IPS-18c (cell line): ENCODE measurements at regions not wholly inside any gene's neighbourhood (a gene's known extent, or its start where the extent isn't known, plus 50 kb on each side); places are given as distances from the start of the nearest gene placed in this dataset.

Experiments
- H3K4me3 ChIP-seq: 2 replicates; pipeline ENCODE4 v1.7.0; 2013; ENCODE audit warnings: low read depth, mild to moderate bottlenecking, low read length, moderate library complexity; ENCODE audit not compliant: insufficient read depth
- H3K9me3 ChIP-seq: one replicate; pipeline ENCODE4 v1.6.1; 2013; ENCODE audit warnings: mild to moderate bottlenecking, low read length, moderate library complexity; ENCODE audit not compliant: control insufficient read depth, insufficient read depth

DNA sequence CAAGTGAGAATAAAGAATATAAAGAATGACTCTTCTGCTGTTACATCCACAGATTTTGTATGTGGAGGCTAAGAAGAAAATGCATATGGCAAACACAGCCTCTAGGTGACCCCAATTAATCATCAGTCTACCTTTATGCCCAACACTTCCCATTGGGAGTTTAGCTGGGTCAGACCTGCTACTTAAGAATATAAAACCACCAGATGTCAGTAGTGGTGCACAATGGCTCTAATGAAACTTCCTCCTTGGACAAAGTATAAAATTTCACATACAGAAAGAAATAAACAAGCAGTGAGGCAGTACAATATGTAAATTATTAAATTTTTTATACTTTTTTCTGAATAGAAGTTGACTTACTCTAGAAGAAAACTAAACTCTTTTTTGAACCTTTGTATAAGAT is 539.9 kb downstream of the BRINP1 start:
- no peaks in the 10 kb centered on the region for H3K9me3 ChIP-seq

DNA sequence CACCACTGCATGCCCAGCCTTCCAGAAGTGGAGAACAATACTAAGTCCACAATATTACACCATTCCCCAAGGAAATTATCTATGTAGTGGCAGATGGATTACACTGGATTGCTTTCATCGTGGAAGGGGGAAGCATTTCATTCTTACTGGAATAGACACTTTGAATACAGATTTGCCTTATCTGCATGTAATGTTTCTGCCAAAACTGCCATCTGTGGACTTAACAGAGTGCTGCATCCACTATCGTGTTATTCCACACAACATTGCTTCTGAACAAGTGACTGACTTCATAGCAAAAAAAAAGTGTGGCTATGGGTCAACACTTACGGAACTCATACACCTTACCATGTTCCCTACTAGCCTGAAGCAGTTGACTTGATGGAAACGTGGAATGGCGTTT is 536.9 kb downstream of the BRINP1 start:
- H3K9me3 ChIP-seq: no peaks in the 10 kb centered on the region
- no peak overlapping the region for H3K4me3 ChIP-seq

More for the DNA sequence above, 539.9 kb downstream of the BRINP1 start:
- no peak overlapping the region for H3K4me3 ChIP-seq

DNA sequence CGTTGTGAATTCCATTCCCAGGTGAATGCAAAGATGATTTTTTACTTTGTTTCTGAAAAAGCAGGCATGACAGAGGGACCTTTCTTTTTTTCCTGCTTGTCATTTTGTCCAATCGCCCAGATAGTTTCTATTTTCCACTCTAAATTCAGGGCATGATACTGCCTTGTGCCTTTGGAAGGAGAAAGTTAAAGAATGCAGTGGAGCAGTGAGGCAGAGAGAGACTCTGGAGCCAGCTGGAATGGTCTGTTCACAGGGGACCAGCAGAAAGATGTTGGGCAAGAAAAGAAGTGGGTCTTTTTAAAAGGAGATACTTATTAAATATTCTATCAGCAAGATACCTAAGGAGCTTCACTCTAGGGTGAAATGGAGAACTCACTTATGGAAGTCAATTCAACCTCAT is 532.3 kb downstream of the BRINP1 start:
- Histone ChIP-seq H3K9me3 (no peaks in the 10 kb centered on the region), H3K4me3 (no peak overlapping the region)

DNA sequence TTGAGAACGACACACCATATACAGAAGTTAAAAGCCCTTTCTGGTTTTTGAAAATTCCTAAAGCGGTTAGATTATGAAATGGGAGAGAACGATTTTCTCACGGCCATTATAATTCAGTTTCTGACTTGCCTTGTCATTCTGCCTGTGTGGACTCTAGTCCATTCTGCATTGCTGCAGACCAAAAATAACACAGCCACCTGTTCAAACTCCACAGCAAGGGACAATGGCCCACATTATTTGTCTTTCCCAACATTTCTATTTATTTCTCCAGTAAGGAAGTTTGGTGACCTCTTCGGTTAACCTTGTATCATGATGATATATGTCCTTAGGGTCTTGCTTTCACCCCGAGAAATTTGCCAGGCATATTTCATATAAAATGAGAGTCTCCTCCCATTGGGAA is 497.7 kb downstream of the BRINP1 start:
- no peak overlapping the region for H3K4me3 ChIP-seq
- H3K9me3 ChIP-seq: no peaks in the 10 kb centered on the region

DNA sequence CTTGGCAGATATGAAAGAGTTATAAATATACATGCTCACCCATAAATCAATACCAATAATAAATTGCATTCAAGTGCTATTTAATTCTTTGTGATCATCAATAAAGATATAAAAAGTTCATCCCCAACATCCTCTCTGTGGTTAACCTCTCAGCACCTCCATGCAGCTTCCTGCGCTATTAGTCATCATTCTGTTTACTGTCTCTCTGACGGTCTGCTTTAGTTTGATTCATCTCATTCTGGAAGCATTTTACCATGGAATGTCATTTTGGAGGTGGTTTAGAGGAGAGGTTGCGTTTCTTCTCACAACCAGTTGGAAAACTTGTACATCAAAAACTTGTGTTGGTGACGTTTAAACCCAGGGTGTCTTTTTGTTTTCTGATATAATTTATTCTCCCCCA is 486.6 kb downstream of the BRINP1 start:
- Histone ChIP-seq H3K4me3 (no peak overlapping the region), H3K9me3 (no peaks in the 10 kb centered on the region)

DNA sequence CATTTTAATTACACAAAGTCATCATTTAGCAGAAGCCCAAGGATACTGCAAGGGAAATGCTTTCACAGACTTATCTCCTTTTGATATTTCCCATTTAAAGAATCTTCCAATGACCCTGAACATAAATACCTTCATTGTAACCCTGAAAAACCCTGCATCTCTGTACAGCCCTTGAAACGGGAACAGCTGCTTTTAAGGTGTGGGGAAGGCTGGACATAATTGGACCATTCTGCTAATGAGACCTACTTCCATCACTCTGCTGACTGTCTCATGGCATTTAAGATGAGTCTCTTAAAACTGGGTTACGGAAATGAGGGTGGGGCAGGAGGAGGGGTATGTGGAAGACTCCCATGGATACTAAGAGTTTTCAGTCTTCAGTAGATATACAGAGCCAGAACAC is 485.8 kb downstream of the BRINP1 start:
- Histone ChIP-seq H3K4me3 (no peak overlapping the region), H3K9me3 (no peaks in the 10 kb centered on the region)

DNA sequence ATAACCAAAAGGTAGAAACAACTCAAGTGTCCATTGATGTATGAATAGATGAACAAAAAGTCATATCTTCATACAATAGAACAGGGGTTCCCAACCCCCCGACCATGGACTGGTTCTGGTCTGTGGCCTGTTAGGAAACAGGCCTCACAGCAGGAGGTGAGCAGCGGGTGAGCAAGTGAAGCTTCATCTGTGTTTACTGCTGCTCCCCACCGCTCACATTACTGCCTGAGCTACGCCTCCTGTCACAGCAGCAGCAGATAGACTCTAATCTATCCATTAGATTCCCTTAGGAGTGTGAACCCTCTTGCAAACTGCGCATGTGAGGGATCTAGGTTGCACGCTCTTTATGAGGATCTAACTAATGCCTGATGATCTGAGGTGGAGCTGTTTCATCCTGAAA is 478.0 kb downstream of the BRINP1 start:
- Histone ChIP-seq H3K4me3 (no peak overlapping the region), H3K9me3 (no peaks in the 10 kb centered on the region)

DNA sequence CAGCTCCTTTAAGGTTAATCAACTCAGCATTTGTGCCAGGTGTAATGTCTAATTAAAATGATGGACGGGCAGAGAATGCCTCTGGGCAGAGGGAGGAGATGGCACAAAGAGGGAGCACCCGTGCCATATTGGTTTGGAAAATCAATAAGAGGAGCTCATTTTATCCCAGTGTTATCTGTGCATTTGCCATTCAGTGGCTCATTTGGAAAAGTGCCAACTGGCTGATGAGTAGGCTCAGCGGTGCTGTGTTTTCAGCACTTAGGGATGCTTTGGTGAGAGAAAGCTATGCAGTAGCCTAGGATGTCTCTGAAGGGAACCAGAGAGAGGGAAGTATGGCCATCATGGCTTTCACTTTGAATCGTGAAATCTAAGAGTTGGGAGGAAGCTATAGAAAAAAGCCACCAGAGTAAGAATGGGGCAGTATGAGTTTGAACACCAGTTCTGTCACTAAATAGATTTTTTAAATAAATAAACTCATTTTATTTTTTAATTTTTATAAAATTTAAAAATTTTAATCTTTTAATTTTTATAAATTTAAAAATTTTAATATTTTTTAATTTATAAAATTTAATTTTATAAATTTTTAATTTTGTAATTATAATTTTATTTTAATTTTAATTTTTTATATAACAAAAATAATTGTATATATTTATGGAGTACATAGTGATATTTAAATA is 472.8 kb downstream of the BRINP1 start:
- Histone ChIP-seq H3K4me3 (no peak overlapping the region), H3K9me3 (no peaks in the 10 kb centered on the region)

DNA sequence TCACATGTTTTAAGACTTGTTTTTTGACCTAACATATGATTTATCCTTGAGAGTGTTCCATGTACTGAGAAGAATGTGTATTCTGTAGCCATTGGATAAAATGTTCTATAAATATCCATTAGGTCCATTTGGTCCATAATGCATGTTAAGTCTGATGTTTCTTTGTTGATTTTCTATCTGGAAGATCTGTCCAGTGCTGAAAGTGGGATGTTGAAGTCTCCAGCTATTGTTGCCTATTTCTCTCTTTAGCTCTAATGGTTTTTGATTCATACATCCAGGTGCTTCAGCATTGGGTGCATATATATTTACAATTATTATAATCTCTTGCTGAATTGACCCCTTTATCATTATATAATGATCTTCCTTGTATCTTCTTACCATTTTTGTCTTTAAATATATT is 451.1 kb downstream of the BRINP1 start:
- Histone ChIP-seq H3K9me3 (peaks cover 4% of the 10 kb centered on the region), H3K4me3 (no peak overlapping the region)

DNA sequence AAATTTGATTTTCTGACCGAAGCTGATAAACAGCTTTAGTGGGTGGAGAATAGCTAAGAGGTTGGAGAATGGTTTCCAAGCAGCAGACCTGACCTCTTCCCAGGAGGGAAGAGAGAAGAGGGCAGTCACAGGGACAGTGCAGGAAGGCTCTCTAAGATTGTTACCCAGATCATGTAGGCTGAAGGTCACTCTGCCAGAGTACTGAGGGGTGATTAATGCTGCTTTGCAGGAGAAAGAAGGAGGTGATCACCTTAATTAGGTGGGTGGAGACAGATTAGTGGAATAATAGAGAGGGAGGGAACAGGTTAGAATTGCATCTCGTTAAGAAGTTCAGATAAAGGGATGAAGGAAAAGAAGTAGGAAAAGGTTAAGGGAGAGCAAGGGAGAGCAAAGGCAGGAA is 440.5 kb downstream of the BRINP1 start:
- Histone ChIP-seq H3K9me3 (no peaks in the 10 kb centered on the region), H3K4me3 (no peak overlapping the region)

DNA sequence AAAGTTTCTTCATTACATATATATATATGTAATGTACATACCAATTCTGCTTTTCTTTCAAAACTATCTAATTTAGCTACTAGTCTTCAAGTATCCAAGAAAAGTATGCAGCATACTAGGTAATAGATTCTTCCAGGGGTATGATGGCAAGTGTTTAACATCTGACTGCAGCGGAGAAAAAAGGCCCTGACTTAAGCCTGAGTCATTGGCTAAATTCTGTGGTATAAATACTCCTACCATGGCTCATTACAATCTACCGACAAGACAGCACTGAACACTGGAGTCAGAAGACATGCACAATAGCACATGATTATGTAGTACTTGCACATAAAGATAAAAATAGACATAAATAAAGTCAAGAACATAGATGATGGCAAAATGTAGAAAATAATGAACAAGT is 439.9 kb downstream of the BRINP1 start:
- Histone ChIP-seq H3K9me3 (no peaks in the 10 kb centered on the region), H3K4me3 (no peak overlapping the region)

DNA sequence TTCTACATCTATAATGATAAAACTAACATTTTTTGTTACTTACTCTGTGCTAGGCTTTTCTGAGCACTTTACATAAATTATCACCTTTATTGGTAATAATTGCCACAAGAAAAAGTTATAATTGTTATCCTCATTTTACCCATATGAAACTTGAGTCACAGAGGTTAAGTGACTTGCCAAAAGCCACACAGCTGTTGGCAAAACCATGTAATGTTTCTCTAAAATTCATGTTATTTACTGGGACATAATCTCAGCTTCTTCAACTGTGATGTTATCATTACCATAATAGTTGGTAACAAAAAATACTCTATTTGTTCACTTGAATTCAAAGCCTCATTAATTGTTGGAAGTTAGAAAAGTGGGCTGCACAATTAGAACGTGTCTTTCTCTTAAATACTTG is 437.3 kb downstream of the BRINP1 start:
- H3K4me3 ChIP-seq: no peak overlapping the region
- no peaks in the 10 kb centered on the region for H3K9me3 ChIP-seq

DNA sequence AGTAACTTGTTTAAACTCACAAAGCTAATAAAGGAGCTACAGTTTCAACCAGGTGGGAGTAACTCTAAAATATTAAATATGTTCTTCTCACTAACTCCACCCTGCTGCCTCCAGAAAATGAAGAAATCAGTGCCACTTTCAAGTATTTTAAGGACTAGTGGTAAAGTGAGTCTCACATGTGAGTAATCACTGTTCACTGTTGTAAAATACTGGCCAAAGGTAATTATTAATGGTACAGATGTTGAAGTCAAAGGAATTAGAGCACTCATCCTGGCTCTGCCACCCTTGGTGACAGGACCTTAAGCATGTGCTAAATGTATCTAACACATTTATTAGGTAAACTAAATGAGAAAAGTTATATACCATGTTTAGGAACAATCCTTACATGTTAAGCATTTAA is 430.7 kb downstream of the BRINP1 start:
- H3K9me3 ChIP-seq: no peaks in the 10 kb centered on the region
- H3K4me3 ChIP-seq: no peak overlapping the region

DNA sequence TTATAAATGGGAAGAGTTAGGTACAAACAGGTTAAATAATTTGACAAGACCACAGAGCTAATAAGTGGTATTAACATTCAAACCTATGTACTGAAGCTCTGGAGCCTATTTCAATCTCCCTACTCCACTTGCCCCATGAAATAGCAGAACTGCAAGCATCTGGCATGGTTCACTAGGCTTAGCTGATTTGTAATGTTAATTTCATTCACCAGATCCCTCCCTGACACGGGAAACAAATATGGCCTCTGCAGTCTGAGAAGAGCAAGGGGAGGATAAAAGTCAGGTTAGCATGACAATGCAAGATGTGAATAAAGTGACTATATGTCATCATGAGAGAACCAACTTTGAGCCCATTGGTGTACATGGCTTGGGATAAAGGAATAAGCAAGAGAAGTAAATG is 428.8 kb downstream of the BRINP1 start:
- H3K9me3 ChIP-seq: no peaks in the 10 kb centered on the region

DNA sequence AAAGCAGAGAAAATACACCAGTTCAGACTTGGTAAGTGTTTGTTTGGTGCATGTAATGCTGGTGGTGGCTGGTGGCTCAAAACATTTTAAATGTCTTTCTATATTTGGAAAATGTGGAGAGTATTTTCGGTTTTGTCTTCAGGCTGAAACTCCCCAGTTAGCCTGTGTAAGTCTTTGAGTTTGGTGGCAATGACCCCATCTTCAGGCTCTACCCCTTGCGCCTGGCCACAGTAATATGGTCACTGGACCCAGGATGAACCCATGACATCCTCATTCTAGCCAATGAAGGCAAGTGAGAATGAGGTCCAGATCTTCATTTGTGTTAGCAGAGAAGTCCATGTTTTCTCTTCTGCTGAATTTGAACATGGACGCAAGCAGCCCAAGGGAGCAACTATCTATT is 422.6 kb downstream of the BRINP1 start:
- Histone ChIP-seq H3K4me3 (no peak overlapping the region), H3K9me3 (no peaks in the 10 kb centered on the region)

More for the DNA sequence above, 428.8 kb downstream of the BRINP1 start:
- no peak overlapping the region for H3K4me3 ChIP-seq

DNA sequence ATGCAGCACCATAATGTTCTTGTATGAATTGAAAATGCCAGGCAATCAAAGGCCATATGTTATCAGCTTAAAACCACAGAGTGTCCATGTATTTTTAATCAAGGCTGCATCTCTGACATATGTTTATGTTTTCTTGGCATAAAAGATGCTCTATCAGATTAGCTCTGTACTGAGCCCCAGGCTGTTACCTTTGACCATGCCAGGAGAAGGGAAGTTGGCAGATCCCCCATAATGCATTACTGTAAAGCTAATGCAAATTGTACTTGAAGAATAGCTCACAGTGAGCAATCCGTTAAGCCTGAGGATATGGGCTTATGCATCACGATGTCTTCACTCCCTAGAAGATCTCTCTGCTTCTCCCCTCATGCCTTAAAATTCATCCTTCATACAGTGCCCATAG is 414.4 kb downstream of the BRINP1 start:
- H3K4me3 ChIP-seq: no peak overlapping the region
- no peaks in the 10 kb centered on the region for H3K9me3 ChIP-seq

DNA sequence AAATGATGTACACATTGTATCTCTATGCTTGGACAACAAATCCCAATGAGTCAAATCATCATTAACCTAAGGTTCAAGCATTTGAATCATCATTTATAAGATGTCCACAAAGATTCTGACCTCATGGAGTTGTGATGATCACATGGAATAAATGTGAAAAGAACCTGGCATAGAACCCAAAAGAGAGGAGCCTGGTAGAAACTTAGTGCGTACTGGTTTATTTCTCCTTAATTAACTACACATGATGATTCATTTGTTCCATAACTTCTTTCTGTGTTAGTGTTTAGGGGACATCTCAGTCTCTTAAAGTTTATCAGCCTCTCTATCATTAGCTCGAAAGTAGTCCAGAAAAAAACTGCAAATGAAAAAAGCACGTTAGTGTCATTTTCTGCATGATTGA is 411.6 kb downstream of the BRINP1 start:
- Histone ChIP-seq H3K4me3 (no peak overlapping the region), H3K9me3 (no peaks in the 10 kb centered on the region)

DNA sequence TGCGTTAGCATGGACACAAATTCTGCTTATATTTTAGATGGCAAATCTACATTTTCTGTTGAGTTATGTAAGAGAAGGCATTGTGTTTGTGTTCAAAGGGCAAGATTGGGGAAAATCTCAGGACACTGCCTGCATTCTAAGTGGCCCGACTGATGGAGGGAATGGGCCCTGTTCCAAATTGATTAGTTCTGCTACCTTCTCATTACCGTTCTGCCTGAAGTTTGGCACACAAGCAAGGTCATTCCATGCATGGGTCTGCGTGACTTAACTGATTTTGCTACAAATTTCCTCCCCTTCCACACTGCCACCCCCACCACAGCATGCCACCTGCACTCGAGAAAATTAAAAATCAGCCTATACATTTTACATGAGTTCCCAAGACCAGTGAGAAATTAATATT is 409.9 kb downstream of the BRINP1 start:
- no peak overlapping the region for H3K4me3 ChIP-seq
- no peaks in the 10 kb centered on the region for H3K9me3 ChIP-seq

DNA sequence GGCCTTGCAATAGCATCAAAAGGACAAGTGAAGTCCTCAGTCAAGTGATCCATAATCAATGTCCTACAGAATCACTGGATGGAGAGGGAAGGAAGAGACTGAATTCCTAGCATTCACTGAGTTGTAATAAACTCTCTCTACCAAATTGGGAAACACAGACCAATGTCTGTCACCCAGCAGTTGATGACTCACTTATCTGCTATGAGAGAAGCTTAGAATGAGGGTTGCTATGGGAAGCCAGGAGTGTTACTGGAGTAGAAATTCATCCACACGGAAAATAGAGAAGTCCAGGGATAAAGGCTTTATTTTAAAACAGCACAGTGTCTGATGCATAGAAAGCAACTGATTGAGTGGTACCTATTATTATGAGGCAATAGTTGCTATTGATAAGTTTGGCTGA is 407.4 kb downstream of the BRINP1 start:
- H3K4me3 ChIP-seq: no peak overlapping the region

More for the DNA sequence above, 407.4 kb downstream of the BRINP1 start:
- H3K9me3 ChIP-seq: no peaks in the 10 kb centered on the region
